ENCODE measurements at regions not wholly inside any gene's neighbourhood (a gene's known extent, or its start where the extent isn't known, plus 50 kb on each side); places are given as distances from the start of the nearest gene placed in this dataset.

DNA sequence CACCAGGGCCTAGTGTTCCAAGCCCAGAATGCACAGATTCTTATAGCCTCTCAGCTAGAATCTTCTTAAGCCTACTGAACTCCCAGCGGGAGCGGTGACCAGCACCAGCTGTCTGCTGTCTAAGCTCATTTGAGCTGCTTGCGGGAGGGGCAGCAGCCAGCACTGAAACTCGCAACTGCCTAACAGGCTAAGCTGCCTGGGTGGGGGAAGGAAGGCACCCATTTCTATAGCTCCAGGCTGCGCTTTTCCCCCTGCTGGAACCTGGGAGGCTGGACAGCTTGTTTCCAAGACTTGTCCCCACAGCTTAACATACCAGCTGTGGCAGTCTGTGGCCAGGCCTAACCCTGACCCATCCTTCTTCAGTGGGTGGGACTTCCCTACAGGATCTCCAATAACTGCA, 512.9 kb downstream of the EFNA5 start:
- ATAC-seq, result no peak
- TF ChIP-seq FOSL1 (IDR thresholded peaks at IDR 0.05; ENCODE audit: low read depth) (no peak), SRF (IDR thresholded peaks at IDR 0.05; ENCODE audit: low read depth) (no peak), POLR2AphosphoS5 (IDR thresholded peaks at IDR 0.05; ENCODE audit: low read depth, low read length) (no peak), SIN3A (IDR thresholded peaks at IDR 0.05; ENCODE audit: low read depth) (no peak), JUND (IDR thresholded peaks at IDR 0.05) (no peak), EZH2phosphoT487 (IDR thresholded peaks at IDR 0.05; ENCODE audit: borderline replicate concordance) (no peak), SP1 (IDR thresholded peaks at IDR 0.05; ENCODE audit: low read depth) (no peak), EZH2 (IDR thresholded peaks at IDR 0.05) (no peak), CBX3 (IDR thresholded peaks at IDR 0.05; ENCODE audit: low read depth) (no peak), EGR1 (IDR thresholded peaks at IDR 0.05; ENCODE audit: low read depth) (no peak), ELF1 (IDR thresholded peaks at IDR 0.05; ENCODE audit: borderline replicate concordance, low read depth) (no peak)
- TF ChIP-seq, protein P1, sequence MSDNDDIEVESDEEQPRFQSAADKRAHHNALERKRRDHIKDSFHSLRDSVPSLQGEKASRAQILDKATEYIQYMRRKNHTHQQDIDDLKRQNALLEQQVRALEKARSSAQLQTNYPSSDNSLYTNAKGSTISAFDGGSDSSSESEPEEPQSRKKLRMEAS (IDR thresholded peaks at IDR 0.05), result no peak
- TF ChIP-seq, protein P2, sequence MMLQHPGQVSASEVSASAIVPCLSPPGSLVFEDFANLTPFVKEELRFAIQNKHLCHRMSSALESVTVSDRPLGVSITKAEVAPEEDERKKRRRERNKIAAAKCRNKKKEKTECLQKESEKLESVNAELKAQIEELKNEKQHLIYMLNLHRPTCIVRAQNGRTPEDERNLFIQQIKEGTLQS (IDR thresholded peaks at IDR 0.05), result no peak
- POLR2A ChIA-PET, result no interaction called here

DNA sequence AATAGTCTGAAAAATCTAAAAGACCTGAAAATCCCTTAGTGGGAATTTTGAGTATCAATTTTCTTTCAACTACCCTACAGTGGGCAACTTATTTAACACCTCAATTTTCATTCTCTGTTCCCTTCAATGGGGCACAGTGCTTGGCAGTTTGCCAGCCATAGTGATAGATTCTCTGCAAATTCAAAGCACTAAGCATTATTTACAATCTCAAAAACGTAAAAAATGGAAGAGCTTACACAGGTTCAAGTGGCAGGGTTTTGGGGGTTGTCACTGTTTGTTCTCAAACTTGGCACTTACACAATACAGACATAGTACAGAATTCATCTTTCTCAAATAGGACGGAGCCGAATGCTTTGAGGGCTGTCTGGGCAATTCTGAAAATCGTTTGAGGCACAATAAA, 515.0 kb downstream of the EFNA5 start:
- Histone ChIP-seq H3K79me2 (ENCODE audit: insufficient read depth, low read length) (no peaks in the 10 kb centered on the region), H3K4me3 (replicated peaks in 1 of 2; ENCODE audit: low read depth in 1 of 2, low read length in 2 of 2) (no peak overlapping the region), H4K20me1 (ENCODE audit: insufficient read depth) (no peaks in the 10 kb centered on the region), H3K9me2 (ENCODE audit: insufficient read depth) (no peaks in the 10 kb centered on the region), H3K9ac (ENCODE audit: low read length) (no peak overlapping the region), H3K4me1 (ENCODE audit: control insufficient read depth in 1 of 2, insufficient read depth in 2 of 2, low read length in 2 of 2) (no peaks in the 10 kb centered on the region), H3K27ac (ENCODE audit: low read depth, low read length) (no peak overlapping the region), H3K27me3 (ENCODE audit: insufficient read depth, low read length) (no peaks in the 10 kb centered on the region), H2AFZ (ENCODE audit: low read depth, low read length, poor library complexity, severe bottlenecking) (no peak overlapping the region), H3K36me3 (ENCODE audit: control insufficient read depth in 1 of 2, insufficient read depth in 2 of 2, low read length in 2 of 2) (no peaks in the 10 kb centered on the region), H3K4me2 (ENCODE audit: low read length) (no peak overlapping the region), H3K9me3 (ENCODE audit: control insufficient read depth in 1 of 2, insufficient read depth in 1 of 2, low read depth in 1 of 2, low read length in 2 of 2) (no peaks in the 10 kb centered on the region)
- CTCF ChIA-PET, result no interaction called here
- TF ChIP-seq, protein P1 (IDR thresholded peaks at IDR 0.05), result no peak
- TF ChIP-seq ELF1 (IDR thresholded peaks at IDR 0.05; ENCODE audit: borderline replicate concordance, low read depth) (no peak), YY1 (IDR thresholded peaks at IDR 0.05; ENCODE audit: extremely low read depth, insufficient replicate concordance, low read depth, low read length) (no peak), SIN3A (IDR thresholded peaks at IDR 0.05; ENCODE audit: low read depth) (no peak)
- BruUV-seq (replicated peaks), result no TSS peak
- DNase-seq (ENCODE audit: low read depth, low spot score) (no peak), ATAC-seq (no peak)
- RAD21 ChIA-PET (ENCODE audit: low non-redundant PET in 1 of 2, low total read pairs in 2 of 2, uncharacterized antibody in 2 of 2, unreplicated experiment in 2 of 2), result no interaction called here
- POLR2A ChIA-PET, result no interaction called here
- intact Hi-C loops (cut with micrococcal nuclease), result no loop called here

More for the DNA sequence above, 512.9 kb downstream of the EFNA5 start:
- Histone ChIP-seq H3K36me3 (ENCODE audit: control insufficient read depth in 1 of 2, insufficient read depth in 2 of 2, low read length in 2 of 2) (no peaks in the 10 kb centered on the region), H2AFZ (ENCODE audit: low read depth, low read length, poor library complexity, severe bottlenecking) (no peak overlapping the region), H3K9me2 (ENCODE audit: insufficient read depth) (no peaks in the 10 kb centered on the region), H3K4me1 (ENCODE audit: control insufficient read depth in 1 of 2, insufficient read depth in 2 of 2, low read length in 2 of 2) (no peaks in the 10 kb centered on the region), H3K79me2 (ENCODE audit: insufficient read depth, low read length) (no peaks in the 10 kb centered on the region), H3K4me3 (replicated peaks in 1 of 2; ENCODE audit: low read depth in 1 of 2, low read length in 2 of 2) (no peak overlapping the region), H3K27ac (ENCODE audit: low read depth, low read length) (no peak overlapping the region), H3K4me2 (ENCODE audit: low read length) (no peak overlapping the region), H3K9me3 (ENCODE audit: control insufficient read depth in 1 of 2, insufficient read depth in 1 of 2, low read depth in 1 of 2, low read length in 2 of 2) (no peaks in the 10 kb centered on the region), H3K27me3 (ENCODE audit: insufficient read depth, low read length) (no peaks in the 10 kb centered on the region), H4K20me1 (ENCODE audit: insufficient read depth) (no peaks in the 10 kb centered on the region), H3K9ac (ENCODE audit: low read length) (no peak overlapping the region)
- CTCF ChIA-PET, result no interaction called here
- intact Hi-C loops (cut with micrococcal nuclease), result no loop called here
- RAD21 ChIA-PET (ENCODE audit: low non-redundant PET in 1 of 2, low total read pairs in 2 of 2, uncharacterized antibody in 2 of 2, unreplicated experiment in 2 of 2), result no interaction called here
- BruUV-seq (replicated peaks), result no TSS peak
- DNase-seq (ENCODE audit: low read depth, low spot score), result no peak

All from HCT116 (cell line).